ENCODE measurements at regions not wholly inside any gene's neighbourhood (a gene's known extent, or its start where the extent isn't known, plus 50 kb on each side); places are given as distances from the start of the nearest gene placed in this dataset.
A peak's percentile ranks its signal among the peaks of the same experiment; 100 is the strongest.

DNA sequence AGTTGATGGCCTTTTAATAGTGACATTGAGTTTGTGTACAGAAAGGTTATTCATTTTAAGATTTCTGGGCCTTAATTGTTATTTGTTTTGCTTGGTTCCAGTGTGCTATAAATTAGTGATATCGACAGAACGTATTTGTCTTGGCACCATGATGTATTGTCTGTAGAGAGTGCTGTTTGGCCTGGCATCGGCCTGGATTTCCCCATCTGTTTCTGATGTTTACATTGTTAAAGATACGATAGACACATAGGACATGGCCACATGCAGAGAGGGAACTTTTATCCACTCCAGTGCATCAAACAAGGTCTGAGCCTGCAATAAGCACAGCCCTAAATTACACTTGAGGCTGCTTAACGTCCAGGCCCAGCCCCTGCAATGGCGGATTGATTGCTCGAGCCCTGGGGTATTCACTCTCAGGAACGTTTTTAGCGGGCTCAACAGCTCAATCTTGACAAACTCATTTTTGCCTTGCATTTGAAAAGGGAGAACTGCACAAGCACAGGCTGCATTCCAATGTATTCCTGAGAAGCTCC, 144.7 kb downstream of the SLC4A3 start:
- DNase-seq, result peak; percentile 69 to 98 (median 80)

DNA sequence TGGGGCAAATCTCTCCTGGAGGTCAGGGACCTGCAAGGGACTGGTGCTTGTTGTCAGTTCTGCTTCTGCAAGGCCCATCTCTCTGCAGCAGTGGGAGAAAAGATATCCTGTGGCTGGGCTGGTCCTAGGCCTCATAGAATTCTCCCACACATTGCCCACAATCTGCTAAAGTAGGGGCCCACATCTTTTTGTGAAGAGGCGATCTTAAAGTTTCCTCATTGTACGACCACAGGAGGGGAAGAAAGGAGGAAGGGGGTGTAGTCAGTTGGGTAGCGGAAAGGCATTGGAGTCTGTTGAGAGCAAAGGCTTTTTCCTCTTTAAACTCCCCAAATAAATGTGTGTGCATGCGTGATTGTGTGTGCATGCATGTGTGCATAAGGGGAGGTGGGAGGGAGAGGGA, 145.3 kb downstream of the SLC4A3 start:
- DNase-seq, result no peak

DNA sequence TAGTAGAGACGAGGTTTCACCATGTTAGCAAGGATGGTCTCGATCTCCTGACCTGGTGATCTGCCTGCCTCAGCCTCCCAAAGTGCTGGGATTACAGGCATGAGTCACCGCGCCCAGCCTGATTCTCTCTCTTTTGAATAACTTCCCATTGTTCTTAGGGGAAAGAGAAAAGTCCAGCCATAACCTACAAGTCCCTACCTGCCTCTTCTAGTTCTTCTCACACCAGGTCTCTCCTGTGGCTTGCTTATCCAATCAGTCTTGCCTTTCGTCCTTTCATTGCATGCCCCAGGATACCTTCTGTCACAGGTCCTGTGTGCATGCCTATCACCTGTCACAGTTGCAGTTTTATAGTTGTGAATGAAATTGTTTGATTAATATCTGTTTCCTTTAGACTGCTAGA, 148.1 kb downstream of the SLC4A3 start:
- no peak for DNase-seq

DNA sequence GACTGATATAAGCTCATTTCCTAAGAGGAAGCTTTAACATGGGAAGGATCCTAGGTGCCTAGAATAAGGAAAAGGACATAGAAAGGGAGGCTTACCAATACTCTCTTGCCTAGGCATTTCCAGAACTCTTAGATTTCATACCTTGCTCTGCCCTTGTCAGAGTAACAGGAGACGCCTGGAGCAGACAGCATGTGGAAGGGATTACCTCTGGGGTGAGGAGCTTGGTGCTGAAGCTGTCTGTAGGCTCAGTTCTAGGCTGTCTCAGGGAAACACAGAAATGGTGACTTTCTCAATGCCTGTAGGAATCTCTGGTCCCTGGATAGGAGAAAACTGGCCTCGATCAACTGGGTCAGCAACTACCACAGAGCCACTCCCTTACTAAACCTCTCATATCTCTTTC, 150.0 kb downstream of the SLC4A3 start:
- no peak for DNase-seq

DNA sequence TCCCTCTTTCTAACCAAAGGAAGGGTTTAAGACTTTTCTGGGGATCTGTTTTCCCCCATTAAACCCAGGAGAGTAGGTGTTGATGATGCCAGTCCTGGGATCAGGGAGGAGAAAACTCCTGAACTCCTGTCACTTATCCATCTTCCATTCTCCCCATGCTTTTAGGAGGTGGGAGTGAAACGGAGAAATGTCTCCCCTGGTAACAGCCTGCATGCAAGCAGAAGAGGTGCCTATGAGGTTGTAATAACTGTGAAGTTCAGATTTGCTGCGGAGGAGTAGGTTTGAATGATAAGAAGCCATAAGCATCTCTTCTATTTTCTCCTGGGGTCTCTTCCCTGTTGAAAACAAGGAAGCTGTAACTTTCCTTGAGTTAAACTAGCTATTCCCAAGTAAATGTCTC, 150.8 kb downstream of the SLC4A3 start:
- no peak for DNase-seq

DNA sequence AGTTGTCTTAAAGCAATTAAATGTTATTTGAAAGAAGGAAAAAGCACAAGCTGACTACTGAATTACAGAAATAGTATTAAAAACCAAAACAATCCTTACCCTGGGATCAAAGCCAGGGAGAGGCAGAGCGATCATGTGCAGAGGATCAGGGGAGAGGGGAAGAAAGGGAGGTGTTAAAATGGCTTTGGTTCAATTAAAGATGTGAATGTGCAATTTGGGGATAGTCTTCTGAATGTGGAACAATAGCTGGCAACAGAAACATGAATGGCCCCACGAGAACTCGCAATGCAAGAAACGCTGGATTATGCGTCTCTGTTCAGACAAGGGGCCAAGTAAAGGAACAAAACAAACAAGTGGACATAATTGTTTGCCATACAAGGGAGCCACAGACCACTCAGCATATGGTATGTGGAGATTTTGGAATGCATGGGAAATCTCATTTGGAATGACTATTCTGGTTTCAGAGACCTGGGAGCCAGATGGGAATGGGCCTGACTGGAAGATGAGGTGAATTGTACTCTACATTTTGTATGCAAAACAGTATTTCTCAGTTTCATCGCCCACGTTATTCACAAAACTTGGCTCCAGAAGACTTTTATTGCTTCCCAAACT, 155.4 kb downstream of the SLC4A3 start:
- DNase-seq, result no peak

DNA sequence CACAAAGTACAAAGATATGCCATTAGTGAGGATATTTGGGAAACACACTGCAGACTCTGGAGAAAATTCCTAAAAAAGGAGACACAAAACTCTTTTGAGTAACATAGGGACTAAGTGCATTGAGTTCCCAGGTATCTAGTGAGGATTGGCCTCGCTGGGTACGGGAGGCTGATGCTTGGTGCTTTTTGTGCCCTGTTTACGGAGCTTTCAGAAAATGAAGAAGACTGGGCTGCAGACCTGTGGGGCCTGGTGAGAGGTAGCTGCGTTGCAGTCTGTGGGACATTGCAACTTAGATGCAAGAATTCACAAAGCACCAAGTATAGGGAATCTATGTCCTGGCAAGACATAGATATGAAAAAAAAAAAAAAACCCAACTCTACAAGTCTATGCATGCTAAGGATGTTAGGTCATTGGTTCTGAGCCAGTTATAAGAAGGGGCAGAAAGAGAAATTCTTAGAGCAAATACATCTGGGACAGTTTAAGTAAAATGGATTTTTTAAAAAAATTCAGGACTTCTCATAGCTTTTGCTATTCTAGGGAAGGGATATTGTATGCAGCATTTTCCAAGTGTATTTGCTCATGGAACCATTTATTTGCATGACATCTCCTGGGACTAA, 156.0 kb downstream of the SLC4A3 start:
- no peak for DNase-seq

DNA sequence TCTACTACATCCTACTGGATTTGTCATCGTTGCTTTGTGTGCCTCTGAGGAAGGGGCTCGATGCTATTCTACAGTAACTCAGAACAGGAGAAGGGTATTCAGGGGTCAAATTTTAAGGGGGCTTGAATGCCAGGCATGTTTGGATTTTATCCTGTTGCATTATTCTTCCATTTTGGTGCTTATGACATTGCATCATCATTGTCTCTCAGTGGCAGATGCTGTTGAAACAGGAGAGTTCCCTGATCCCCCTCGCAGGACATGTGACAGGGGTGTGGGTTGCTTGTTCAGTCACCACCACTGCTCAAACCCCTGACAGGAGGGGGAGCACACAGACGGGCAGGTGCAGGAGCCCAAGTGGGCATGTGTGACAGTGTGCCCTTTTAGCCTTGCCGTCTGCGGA, 156.7 kb downstream of the SLC4A3 start:
- DNase-seq, result no peak

DNA sequence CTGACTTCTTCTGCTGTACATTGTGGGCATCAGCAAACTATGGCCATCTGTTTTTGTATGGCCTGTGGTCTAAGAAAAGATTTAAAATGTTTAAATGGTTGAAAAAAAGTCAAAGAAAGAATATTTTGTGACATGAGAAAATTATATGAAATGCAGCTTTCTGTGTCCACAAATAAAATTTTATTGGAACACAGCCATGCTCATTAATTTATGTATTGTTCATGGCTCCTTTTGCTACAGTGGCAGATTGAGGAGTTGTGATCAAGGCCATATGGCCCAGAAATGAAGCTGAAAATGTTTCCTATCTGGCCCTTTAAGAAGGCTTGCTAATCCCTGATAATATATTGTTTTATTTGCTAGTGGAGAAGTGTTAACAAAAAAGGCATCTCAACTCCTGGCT, 162.0 kb downstream of the SLC4A3 start:
- DNase-seq, result no peak

DNA sequence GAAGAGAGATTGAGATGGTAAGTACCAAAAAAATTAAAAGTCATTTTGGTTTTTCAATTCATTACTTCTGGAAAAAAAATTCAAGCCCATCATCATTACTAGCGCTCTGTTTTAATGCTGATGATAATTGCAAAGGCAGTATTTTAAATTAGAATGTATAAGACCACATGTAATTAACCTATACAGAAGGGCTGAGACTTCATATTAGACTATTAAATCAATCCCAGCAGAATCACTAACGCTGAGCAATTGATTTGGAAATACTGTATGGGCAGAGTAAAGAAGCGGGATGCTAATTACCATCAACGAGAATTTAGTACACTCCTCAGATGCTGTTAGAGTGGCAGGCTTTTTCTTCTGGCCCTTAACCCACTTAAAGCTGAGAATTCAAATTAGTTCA, 165.0 kb downstream of the SLC4A3 start:
- no peak for DNase-seq

DNA sequence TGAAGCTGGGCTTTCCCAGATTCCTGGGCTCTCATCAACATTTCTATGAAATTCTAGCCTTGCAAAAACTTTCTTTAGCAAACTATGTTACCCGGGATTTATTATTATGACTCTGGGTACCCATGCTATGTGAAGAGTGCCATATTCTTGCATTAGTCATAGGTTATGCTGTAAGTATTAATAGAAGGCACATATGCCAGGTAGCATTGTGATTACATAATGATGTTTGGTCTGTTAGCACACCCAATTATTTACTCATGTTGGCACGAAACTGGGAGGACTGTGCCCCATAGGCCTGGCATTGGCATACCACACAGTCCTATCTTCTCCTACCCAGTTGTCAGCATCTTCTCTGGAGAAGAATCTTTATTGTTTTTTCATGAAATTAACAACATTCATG, 171.0 kb downstream of the SLC4A3 start:
- DNase-seq, result no peak

DNA sequence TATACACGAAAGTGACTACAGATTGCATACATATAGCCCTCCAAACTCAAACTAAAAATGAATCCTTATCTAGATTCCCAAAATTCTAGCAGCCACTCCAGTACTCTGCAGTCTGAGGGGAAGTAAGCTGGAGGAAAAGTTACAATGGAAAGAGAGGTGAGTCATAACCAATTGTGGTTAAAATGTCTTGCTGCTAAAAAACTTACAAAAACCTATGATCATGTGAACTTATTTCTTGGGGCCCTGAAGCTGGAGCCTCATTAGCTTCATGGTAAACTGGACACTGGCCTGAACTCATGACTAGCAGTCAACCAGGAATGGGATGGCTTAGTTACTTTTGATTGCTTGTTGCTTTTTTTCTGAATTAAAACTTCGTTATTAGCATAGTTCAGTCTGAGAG, 175.9 kb downstream of the SLC4A3 start:
- DNase-seq, result no peak

DNA sequence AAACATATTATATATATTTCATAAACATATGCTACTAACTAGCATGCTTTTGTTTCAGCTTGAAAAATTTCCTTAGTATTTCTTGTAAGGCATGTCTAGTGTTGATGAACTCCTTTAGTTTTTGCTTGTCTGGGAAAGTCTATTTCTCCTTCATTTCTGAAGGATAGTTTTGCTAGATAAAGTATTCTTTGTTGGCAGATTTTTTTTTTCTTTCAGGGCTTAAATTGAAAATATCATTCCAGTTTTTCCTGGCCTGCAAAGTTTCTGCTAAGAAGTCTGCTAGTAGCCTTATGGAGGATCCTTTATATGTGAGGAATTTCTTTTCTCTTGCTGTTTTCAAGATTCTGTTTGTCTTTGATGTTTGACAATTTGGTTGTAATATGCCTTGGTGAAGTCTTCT, 183.5 kb downstream of the SLC4A3 start:
- DNase-seq, result no peak

DNA sequence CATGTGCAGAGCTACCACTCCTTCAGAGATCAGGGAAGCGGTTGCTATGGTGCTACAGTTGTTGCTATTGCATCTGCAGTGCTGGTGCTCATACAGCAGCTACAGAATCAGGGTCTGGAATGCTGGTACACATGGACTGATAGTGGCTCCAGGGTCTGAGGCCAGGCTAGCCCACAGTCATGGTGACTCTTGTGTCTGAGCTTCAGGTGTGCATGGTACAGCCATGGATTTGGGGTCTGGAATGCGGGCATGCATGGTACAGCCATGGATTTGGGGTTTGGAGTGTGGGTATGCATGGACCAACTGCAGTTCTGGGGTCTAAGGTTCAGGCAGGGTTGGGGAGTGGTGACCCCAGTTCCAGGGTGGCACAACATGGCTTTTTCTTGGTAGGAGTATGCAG, 185.2 kb downstream of the SLC4A3 start:
- no peak for DNase-seq

DNA sequence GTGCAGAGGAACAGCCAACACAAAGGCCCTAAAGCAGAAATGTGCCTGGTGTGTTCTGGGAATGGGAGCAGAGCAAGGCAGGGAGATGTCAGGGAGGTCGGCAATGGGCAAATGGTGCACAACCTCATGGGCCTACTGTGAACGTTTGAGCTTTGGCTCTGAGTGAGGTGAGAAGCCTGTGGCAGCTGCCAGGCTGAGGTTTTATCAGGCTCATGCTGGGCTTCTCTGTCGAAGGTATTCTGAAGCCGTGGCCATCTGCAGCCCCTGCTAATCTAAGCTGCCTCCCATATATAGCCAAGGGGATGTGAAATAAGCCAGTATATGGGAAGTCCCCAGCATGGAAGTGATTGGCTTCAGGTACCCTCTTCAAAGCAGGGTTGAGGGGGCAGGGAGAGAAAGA, 193.3 kb downstream of the SLC4A3 start:
- DNase-seq, result no peak

DNA sequence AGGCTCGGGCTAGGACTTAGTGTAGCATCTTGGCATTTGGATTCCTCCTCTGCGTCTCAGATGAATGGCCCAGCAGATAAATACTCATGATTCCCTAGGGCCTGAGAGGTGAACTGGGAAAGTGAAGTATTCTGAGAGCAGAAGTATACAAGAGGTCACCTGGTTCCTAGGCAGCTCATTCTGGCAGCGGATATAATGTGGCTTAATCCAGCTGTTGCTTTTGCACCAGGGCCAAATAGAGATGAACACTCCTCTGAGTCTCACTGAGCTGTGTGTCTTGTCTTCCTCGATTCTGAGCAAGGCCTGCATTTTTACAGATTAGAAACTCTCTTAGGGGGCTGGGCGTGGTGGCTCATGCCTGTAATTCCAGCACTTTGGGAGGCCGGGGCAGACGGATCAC, 196.1 kb downstream of the SLC4A3 start:
- DNase-seq, result no peak

DNA sequence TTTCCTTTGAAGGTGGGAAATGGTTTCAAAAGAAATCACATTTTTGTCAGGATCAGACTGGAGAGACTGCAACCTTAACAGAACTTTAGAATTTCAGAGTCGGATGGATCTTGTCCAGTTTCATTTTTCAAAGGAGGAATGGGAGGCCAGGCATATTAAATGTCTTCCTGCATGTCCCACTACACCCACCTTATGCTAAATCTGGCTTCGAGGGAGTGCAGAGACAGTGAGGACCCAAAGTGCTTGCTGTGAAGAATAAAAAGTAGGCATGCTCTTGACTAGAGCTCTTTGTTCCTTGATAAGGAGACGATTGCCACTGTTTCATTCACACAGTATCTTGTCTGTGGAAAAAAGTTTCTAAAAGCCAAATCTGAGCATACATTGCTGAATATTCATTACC, 197.6 kb downstream of the SLC4A3 start:
- DNase-seq, result no peak

DNA sequence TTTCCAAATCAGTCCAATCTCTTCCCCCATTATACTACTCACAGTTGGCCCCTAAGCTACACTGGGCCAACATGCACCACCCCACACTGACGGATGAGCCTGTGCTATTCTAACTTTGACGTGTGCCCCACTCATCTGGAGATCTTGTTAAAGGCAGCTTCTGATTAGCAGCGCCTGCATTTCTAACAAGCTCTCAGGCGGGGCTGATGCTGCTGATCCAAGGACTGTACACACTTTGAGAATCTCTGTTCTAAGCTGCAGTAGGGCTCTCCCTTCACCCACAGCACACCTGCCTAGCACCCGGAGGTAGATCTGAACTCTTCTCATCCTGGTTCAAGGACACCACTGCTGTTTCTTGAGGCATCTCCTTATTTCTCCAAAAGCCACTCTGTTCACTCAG, 200.7 kb downstream of the SLC4A3 start:
- DNase-seq, result no peak

DNA sequence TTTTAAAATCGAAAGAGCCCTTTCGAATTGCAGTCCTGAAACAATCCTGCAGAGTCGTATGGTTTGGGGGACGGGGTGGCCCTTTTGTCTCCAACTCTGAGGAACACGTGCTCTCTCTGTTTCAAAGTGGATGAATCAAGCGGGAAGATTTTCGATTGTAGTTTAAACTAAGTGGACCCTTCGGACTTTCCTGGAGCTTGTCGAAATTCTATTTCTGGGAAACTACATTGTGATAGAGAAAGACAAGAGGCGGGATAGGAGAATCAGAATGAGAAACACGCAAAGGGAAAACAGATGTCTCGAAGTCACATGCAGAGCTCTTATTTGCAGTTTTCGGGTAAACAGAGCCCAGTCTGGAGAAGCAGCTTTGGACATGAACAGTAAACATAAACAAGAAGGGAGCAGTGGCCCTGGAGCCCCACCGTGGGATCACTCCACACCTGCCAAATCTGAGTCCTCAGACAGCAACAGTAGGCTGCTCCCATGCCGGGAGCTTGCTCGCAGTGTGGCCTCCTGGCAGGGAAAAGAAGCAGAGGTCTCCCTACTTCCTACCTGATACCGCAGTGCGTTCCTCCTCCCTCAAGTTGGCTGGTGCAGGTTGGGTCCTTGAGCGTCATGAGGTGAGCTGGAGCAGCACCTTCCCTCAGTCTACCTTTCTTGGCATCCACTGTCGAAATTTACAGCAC, 202.4 kb downstream of the SLC4A3 start:
- DNase-seq, result peak in 1 of 3 experiments; percentile 15

DNA sequence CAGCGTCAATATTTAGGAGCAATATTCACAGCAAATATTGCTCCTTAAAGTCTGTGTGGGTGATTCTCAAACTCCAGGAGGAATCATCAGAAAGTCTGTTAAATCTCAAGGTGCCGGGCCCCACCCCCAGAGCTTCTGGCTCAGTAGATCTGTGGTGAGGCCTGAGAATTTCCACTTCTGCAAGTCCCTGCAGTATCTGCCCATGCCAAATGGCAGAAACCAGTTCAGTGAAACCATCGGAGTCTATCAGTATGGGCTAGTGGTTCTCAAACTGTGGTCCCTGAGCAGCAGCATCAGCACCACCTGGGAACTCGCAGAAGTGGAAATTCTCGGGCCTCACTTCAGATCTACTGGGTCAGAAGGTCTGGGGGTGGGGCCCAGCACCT, 202.9 kb downstream of the SLC4A3 start:
- DNase-seq, result no peak

DNA sequence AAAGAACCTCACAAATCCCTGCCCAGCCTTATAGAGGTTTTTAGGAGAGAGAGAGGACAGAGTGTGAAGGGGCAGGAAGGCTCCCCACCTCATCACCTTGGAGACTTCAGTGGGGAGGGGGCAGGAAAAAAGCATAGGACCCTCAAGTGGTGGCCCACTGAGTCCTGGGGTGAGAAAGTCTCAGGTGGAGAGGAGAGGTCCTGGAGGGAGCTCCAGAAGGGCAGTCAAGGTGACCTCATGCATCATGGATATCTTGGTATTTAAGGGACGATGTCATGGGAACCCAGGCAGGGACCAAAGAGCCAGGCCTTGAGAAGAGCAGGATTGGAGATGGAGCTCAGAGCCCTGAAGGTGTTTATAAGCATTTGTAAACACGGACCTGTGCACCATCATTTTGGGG, 204.5 kb downstream of the SLC4A3 start:
- DNase-seq, result no peak

DNA sequence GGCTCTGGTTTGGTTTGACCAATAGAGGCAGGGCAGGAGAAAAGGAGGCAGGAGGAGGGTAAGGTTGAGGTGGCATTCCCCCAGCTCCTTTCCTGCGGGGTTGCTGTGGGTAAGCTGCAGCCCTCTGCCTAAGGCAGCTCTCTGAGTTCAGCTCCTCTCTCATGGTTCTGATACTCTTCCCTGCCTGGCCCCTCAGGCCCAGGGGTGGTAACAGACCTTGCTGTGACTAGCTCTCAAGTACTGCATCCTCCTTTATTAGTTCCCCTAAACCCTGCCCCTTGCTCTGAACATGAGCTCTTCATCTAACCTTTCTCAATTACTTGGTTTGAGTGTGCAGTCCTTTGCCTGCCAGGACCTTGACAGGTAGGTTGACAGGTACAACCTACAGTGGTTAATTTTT, 205.5 kb downstream of the SLC4A3 start:
- no peak for DNase-seq

DNA sequence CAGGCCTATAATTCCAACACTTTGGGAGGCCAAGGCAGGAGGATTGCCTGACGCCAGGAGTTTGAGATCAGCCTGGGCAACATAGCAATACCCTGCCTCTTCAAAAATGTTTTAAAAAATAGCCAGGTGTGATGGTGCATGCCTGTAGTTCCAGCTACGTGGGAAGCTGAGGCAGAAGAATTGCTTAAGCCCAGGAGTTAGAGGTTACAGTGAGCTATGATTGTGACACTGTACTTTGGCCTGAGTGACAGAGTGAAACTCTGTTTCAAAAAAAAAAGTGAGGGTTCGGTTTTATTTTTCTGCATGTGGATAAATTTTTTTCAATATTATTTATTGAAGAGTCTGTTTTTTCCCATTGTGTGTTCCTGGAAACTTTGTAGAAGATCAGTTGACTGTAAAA, 208.1 kb downstream of the SLC4A3 start:
- DNase-seq, result no peak

DNA sequence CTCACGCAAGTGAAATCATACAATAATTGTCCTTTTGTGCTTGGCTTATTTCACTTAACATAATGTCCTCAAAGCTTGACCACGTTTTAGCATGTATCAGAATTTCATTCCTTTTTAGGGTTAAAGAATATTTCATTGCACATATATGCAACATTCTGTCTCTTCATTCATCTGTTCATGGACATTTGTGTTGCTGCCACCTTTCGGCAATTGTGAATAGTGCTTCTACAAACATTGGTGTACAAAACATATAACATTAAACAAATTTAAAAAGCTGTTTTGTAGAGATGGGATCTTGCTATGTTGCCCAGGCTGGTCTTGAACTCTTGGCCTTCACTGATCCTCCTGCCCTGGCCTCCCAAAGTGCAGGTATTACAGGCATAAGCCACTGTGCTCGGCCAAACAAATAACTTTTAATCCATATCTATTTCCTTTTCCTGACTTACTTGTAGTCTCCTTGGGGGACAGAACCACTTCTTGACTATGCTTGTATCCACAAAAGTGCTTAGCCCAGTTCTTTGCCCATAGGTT, 209.3 kb downstream of the SLC4A3 start:
- peak in 1 of 3 experiments; percentile 33 for DNase-seq

Data from NCI-H1417 (cell line).